Hematopoietic multipotent progenitor cell treated with erythropoietin and hydrocortisone succinate and interleukin-3 and kit ligand, for 15 days (in vitro differentiated cells): ENCODE measurements at regions not wholly inside any gene's neighbourhood (a gene's known extent, or its start where the extent isn't known, plus 50 kb on each side); places are given as distances from the start of the nearest gene placed in this dataset.
"Not testable (repeated sequence)": the region's sequence is repeated elsewhere in the genome, so short reads cannot be mapped to it uniquely, and the experiment has no call there.

Source experiments
- DNase-seq: peaks from one replicate; pipeline ENCODE4 v3.0.0-alpha.2; 2015; ENCODE audit warnings: low spot score

- DNase-seq: no peak
Observed at GRCh38 chr9:84511651-84512050, 157.9 kb upstream of the NTRK2 start.

GRCh38 chr9:84512493-84512892 is 157.0 kb upstream of the NTRK2 start:
- DNase-seq: no peak

GRCh38 chr9:84513473-84513872 is 156.1 kb upstream of the NTRK2 start:
- DNase-seq: no peak

GRCh38 chr9:84513979-84514378 is 155.6 kb upstream of the NTRK2 start:
- DNase-seq: no peak

GRCh38 chr9:84514421-84514820 is 155.1 kb upstream of the NTRK2 start:
- DNase-seq: no peak

GRCh38 chr9:84517026-84517425 is 152.5 kb upstream of the NTRK2 start:
- DNase-seq: no peak

- DNase-seq: no peak
Observed at GRCh38 chr9:84519413-84519812, 150.1 kb upstream of the NTRK2 start.

GRCh38 chr9:84521208-84521607 is 148.3 kb upstream of the NTRK2 start:
- DNase-seq: no peak

- DNase-seq: not testable (repeated sequence)
Observed at GRCh38 chr9:84526211-84526610, 143.3 kb upstream of the NTRK2 start.

GRCh38 chr9:84527060-84527720 is 142.3 kb upstream of the NTRK2 start:
- not testable (repeated sequence) for DNase-seq

- not testable (repeated sequence) for DNase-seq
Observed at GRCh38 chr9:84535973-84536372, 133.6 kb upstream of the NTRK2 start.

- no peak for DNase-seq
Observed at GRCh38 chr9:84538879-84539278, 130.7 kb upstream of the NTRK2 start.

GRCh38 chr9:84542554-84542953 is 127.0 kb upstream of the NTRK2 start:
- no peak for DNase-seq

- no peak for DNase-seq
Observed at GRCh38 chr9:84554069-84554664, 115.4 kb upstream of the NTRK2 start.

GRCh38 chr9:84556556-84556955 is 113.0 kb upstream of the NTRK2 start:
- DNase-seq: no peak

- DNase-seq: no peak
Observed at GRCh38 chr9:84557751-84558150, 111.8 kb upstream of the NTRK2 start.

- no peak for DNase-seq
Observed at GRCh38 chr9:84563691-84564090, 105.8 kb upstream of the NTRK2 start.

GRCh38 chr9:84567805-84568204 is 101.7 kb upstream of the NTRK2 start:
- DNase-seq: no peak

GRCh38 chr9:84570482-84571154 is 98.9 kb upstream of the NTRK2 start:
- peak; percentile 2 for DNase-seq

- no peak for DNase-seq
Observed at GRCh38 chr9:84573083-84573482, 96.4 kb upstream of the NTRK2 start.

GRCh38 chr9:84575705-84576104 is 93.8 kb upstream of the NTRK2 start:
- no peak for DNase-seq

- no peak for DNase-seq
Observed at GRCh38 chr9:84583866-84584265, 85.7 kb upstream of the NTRK2 start.

- no peak for DNase-seq
Observed at GRCh38 chr9:84586662-84587061, 82.9 kb upstream of the NTRK2 start.

GRCh38 chr9:84587153-84587552 is 82.4 kb upstream of the NTRK2 start:
- DNase-seq: no peak
